ENCODE measurements at regions not wholly inside any gene's neighbourhood (a gene's known extent, or its start where the extent isn't known, plus 50 kb on each side); places are given as distances from the start of the nearest gene placed in this dataset.

DNA sequence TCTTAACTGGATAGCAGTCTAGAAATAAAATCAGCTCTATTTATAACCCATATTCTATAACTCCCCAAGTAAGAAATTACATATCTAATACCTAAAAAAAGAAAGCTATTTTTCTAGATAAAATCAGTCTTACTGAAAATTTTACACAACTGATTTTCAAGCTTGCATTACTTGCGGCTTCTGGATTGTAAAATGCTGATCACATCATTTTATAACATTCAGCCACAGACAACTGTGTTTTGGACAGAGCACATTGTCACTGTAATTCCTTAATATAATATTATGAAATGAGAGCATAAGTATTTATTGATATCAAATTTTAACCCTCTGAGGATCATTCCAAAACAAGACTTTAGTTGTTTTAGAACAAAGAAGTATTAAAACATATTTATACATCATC, 78.5 kb upstream of the ARID2 start:
- no peak overlapping the region for H3K27ac Mint-ChIP-seq
- H3K4me3 Mint-ChIP-seq: no peak overlapping the region
- intact Hi-C loops (cut with micrococcal nuclease): loop anchor here in 1 of 2 donors (10.0 kb wide), 1 partner anchor 564 kb away; no protein-coding TSS in a partner anchor
- peaks cover 0 to 2% (median 0%) of the 10 kb centered on the region in 3 donors for H3K27me3 Mint-ChIP-seq (ENCODE audit: low read depth in 3 of 3)
- Histone ChIP-seq H3K4me3 (replicated peaks in 1 of 3; ENCODE audit: low read depth in 2 of 3, low read length in 3 of 3) (no peak overlapping the region), H2AFZ (ENCODE audit: insufficient read depth, low read depth, low read length, poor library complexity, severe bottlenecking) (no peak overlapping the region), H3K4me1 (ENCODE audit: control insufficient read depth in 1 of 2, insufficient read depth in 2 of 2, low read length in 2 of 2) (peaks cover 10% of the 10 kb centered on the region in 2 donors), H3K9ac (ENCODE audit: insufficient read depth, low read length, poor library complexity, severe bottlenecking) (no peak overlapping the region), H3K79me2 (ENCODE audit: insufficient read depth, low read length) (no peaks in the 10 kb centered on the region), H3K4me2 (replicated peaks; ENCODE audit: extremely low read depth, low read length, poor library complexity, severe bottlenecking) (no peak overlapping the region), H3K9me3 (replicated peaks in 1 of 2; ENCODE audit: control insufficient read depth in 1 of 2, insufficient read depth in 1 of 2, low read length in 2 of 2) (no peaks in the 10 kb centered on the region), H3K27me3 (ENCODE audit: control insufficient read depth in 2 of 2, insufficient read depth in 2 of 2, low read length in 2 of 2) (no peaks in the 10 kb centered on the region), H4K20me1 (ENCODE audit: insufficient read depth, low read length) (no peaks in the 10 kb centered on the region), H3K27ac (ENCODE audit: low read depth in 1 of 2, low read length in 2 of 2) (no peak overlapping the region), H3K36me3 (replicated peaks in 1 of 2; ENCODE audit: control insufficient read depth in 1 of 2, insufficient read depth in 2 of 2, low read length in 2 of 2) (no peaks in the 10 kb centered on the region)
- no CpG with 5 or more reads among the region's 1 CpG for WGBS (ENCODE audit: insufficient coverage)
- peaks cover under 1 to 2% of the 10 kb centered on the region in 2 donors for H3K36me3 Mint-ChIP-seq
- no peak for DNase-seq
- TF ChIP-seq CTCF (IDR thresholded peaks at IDR 0.05): no peak
- H3K9me3 Mint-ChIP-seq: no peaks in the 10 kb centered on the region
- H3K4me1 Mint-ChIP-seq: peaks cover 16% of the 10 kb centered on the region

DNA sequence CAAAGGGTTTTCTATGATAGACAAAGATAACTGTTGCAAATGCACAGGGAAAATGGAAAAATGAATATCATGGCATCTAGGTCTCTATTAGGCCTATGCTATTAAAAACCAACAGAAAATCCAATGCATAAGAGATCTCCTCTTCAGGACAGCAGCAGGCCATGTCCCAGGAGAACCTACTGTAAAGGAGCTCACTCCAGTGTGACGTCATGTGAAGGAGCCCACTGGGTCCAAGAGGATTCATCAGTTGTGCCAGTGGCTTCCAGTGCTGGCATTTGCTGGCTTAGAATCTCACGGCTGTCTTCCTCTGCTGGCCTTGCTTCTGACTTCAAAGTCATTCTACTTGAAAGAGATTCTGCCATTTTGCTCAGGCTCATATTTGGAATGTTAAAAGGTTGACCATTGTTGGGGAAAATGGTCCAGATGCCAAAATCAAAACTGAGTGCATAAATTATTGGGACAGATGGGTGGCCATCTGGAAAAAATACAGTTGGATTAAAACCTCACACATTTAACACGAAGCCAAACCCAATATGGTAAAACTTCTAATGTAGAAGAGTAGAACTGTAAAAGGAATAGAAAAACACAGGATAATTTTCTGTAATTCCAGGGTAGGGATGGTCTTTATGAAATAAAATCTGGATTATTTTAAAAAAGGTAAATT, 75.4 kb upstream of the ARID2 start:
- Mint-ChIP-seq H3K9me3 (no peaks in the 10 kb centered on the region), H3K4me3 (no peak overlapping the region), H3K36me3 (peaks cover 0 to 3% of the 10 kb centered on the region in 2 donors), H3K27ac (no peak overlapping the region), H3K4me1 (peaks cover 24% of the 10 kb centered on the region), H3K27me3 (ENCODE audit: low read depth in 3 of 3) (peaks cover 0 to 2% (median 0%) of the 10 kb centered on the region in 3 donors)
- H2AFZ ChIP-seq (ENCODE audit: insufficient read depth, low read depth, low read length, poor library complexity, severe bottlenecking): no peak overlapping the region
- intact Hi-C loops (cut with micrococcal nuclease): loop anchor here in 1 of 2 donors (10.0 kb wide), 1 partner anchor 561 kb away; no protein-coding TSS in a partner anchor
- H3K79me2 ChIP-seq (ENCODE audit: insufficient read depth, low read length): no peaks in the 10 kb centered on the region
- H3K4me1 ChIP-seq (ENCODE audit: control insufficient read depth in 1 of 2, insufficient read depth in 2 of 2, low read length in 2 of 2): peaks cover 20 to 27% of the 10 kb centered on the region in 2 donors
- no peak overlapping the region for H3K27ac ChIP-seq (ENCODE audit: low read depth in 1 of 2, low read length in 2 of 2)
- H3K27me3 ChIP-seq (ENCODE audit: control insufficient read depth in 2 of 2, insufficient read depth in 2 of 2, low read length in 2 of 2): no peaks in the 10 kb centered on the region
- H4K20me1 ChIP-seq (ENCODE audit: insufficient read depth, low read length): no peaks in the 10 kb centered on the region
- H3K9ac ChIP-seq (ENCODE audit: insufficient read depth, low read length, poor library complexity, severe bottlenecking): no peak overlapping the region
- no peak for DNase-seq
- 88% methylated on average over 2 of the region's 3 CpGs for WGBS (ENCODE audit: insufficient coverage)
- H3K36me3 ChIP-seq (replicated peaks in 1 of 2; ENCODE audit: control insufficient read depth in 1 of 2, insufficient read depth in 2 of 2, low read length in 2 of 2): no peaks in the 10 kb centered on the region
- H3K4me2 ChIP-seq (replicated peaks; ENCODE audit: extremely low read depth, low read length, poor library complexity, severe bottlenecking): no peak overlapping the region
- no peaks in the 10 kb centered on the region for H3K9me3 ChIP-seq (replicated peaks in 1 of 2; ENCODE audit: control insufficient read depth in 1 of 2, insufficient read depth in 1 of 2, low read length in 2 of 2)
- no peak overlapping the region for H3K4me3 ChIP-seq (replicated peaks in 1 of 3; ENCODE audit: low read depth in 2 of 3, low read length in 3 of 3)
- TF ChIP-seq CTCF (IDR thresholded peaks at IDR 0.05): no peak

All from CD14-positive monocyte (primary cell).